HG03342 (cell line): ENCODE measurements at regions not wholly inside any gene's neighbourhood (a gene's known extent, or its start where the extent isn't known, plus 50 kb on each side); places are given as distances from the start of the nearest gene placed in this dataset.

Experiments
- ATAC-seq: cut with Tn5 transposase; IDR thresholded peaks from one replicate; pipeline ENCODE4 v1.9.1; 2021; ENCODE audit warnings: mild to moderate bottlenecking, moderate library complexity; ENCODE audit not compliant: unreplicated experiment

DNA sequence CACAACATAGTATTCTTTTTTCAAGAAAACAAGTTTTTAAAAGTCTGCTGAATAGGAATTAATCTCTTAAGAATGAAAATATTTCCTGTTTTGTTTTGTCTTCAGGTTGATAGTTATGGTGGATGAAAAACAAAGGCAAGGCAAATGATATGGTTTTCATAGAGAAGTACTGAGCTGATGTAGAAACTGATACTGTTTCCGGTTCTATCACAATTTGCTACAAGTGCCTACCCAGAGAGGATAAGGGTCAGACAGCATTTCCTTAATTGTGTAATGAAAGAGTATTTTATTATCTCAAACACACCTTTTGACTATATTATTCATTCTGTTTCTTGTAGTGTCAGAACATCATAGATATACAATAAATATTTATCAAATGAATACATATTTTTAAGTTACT, 836.3 kb downstream of the SQOR start:
- ATAC-seq, result no peak

DNA sequence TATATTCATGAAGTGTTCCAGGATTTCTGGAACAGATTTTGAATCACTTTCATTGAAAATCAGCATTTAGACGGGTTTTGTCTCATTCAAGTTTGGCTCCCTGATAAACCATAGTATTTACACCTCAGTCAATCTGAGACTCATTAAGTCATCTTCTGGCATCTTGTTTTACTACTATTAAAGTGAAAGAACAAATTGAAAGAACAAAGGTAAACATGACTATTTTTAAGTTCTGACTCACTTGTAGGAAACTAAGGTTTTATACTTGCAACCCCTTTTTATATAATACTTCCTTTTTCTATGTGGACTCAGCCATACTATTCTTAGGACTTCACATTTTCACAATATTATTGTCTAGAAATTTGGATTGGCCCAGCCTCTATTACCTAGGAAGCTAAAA, 854.4 kb downstream of the SQOR start:
- no peak for ATAC-seq

DNA sequence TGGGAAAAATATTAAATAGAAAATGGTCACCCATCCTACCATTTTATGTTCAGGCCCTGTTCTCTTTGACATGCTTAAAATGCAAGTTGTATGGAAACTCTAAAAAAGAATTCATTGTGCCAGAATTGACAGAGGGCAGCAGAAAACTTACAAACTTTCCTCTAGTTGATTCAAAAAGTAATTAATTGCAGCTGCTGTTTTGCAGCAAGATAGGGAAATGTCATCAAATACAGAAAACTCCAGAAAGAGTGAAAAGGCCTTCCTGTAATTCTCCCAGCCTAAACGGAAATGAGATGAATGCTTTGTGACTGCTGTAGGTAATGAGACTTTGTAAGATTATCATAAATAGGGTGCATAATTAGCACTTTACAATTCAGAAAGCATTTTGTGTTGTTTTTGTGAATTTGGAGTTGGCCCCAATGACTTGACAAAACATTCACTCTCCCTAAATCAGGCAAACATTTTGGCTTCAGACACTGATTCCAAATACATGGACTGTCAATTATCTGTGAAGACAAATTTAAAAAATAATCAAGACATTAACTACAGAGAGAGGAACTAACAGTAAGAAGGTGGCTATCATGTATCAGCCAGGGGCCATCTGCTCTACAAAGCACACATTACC, 861.8 kb downstream of the SQOR start:
- no peak for ATAC-seq

DNA sequence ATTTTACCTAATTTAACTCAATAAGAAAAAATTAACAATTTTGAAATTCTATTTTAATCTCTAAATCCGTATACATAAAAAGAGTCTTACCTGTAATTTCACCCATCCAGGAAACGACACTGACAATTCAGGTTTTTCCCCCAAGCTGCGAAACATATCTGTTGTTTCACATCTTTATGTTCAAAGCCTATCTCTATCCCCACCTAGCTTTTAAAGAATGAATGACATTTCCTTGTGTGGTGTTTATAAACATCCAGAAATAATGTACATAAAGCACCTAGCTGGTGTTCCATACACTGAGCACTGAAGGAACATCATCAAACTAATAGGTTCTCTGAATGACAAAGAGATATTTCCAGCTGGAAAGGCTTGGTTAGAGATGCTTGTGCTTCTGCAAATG, 867.8 kb downstream of the SQOR start:
- no peak for ATAC-seq

DNA sequence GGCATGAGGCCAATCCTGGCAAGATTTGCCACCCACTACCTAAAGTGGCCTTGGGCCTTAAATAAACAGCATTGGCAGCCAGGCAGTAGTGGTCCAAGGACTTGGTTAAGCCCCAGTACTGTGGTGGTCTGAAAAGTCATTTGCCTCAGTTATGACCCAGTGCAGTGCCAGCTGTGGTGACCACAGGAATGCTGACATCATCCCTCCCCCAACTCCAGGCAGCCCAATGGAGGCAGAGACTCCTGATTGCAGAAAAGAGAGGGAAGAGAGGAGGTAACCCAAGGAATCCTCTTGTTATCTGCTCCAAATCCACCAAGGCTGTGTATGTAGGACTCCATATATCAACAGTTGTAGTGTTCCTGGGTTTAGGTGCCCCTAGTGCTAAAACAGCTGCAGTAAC, 883.6 kb downstream of the SQOR start:
- ATAC-seq, result no peak

GRCh38 chr15:46523701-46524100, 888.9 kb downstream of the SQOR start:
- ATAC-seq, result no peak

DNA sequence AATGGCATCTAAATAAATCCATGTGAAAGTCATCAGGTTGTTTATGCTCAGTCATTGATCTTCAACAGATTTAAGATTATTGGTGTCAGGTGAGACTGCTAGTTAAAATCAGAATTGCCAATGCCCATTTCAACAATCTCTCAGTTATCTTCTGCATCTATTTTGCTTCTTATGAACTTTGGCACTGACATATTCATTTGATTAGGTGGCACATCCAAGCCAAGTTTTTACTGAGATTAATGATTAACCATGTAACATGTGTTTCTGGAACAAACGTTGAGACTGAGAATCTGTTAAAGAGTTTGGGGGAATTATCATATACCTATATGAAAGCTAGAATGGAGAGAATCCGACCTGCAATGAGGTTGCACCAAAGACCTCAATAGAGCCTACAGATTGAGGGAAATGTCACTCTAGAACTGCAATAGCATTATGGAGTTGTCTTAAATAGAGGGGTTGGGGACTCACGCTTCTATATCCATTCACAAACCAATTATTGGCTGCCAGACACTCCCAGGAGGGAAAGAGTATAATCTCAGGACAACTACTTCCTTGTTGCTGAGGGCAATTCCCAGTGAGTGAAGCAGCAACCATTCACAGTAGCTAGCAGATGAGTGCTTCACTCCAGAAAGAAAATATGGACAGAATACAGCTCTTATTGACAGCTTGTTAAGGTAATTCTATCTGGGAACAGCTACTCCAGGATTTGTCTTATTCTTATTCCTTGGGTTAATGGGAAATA, 891.3 kb downstream of the SQOR start:
- no peak for ATAC-seq

- ATAC-seq, result no peak
Observed at GRCh38 chr15:46526726-46527110, 891.9 kb downstream of the SQOR start.

DNA sequence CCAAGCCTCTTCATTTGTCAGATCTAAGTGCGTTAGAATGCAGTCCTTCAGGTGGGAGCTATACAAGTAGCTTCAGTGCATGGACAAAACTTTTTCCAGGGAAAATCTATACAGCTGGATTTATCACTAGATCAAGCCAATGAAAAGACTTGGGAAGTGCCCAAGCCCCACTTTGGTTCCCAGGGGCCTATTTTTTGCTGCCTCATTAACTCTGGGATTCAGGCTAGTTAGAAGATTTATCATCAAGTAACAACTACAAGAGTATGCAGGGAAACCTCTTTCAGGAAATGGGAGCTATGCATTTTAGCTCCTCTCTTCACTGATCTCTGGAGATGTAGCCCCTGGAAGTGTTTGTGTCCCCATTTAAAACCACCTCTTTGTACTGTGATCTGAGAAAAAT, 908.8 kb downstream of the SQOR start:
- no peak for ATAC-seq

DNA sequence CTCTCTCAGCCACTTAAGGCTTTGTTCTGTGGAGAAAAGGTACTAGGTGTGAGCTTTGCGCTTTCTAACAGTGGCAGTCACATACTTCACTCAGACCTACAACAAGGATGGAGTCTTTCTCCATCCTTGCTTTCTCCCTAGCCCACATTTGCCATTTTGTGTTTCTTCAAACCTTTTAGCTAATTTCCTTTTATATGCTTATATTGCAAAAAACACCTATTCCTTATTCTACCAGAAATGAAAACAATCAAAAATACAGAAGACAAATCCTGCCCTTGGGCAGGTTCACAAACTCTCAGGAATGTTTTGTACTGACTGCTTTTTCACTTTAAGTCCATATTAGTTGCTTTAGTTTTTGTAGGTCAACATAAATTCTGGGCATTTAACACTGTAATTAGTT, 914.2 kb downstream of the SQOR start:
- no peak for ATAC-seq

DNA sequence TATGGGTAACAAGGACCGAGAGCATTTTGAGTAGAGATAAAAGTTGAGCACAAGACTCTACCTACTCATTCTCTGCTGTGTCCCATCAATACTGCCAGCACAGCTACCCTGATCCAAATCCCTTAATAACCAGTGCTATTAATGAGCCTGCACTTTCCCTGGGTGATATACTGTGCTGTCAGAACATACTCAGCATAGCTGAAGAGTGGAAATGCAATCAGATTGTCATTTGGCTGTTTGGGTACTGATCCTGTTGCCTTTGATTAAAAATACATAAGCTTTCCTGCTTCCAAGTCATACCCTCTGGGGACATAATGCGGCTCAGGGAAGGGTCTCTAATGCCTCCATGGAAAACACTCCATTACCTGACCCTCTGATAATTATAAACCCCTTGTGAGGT, 917.5 kb downstream of the SQOR start:
- ATAC-seq, result no peak

- ATAC-seq, result no peak
Observed at GRCh38 chr15:46555547-46555946, 920.7 kb downstream of the SQOR start.

- ATAC-seq, result no peak
Observed at GRCh38 chr15:46556010-46556409, 921.2 kb downstream of the SQOR start.

GRCh38 chr15:46556559-46557379, 921.9 kb downstream of the SQOR start:
- no peak for ATAC-seq

DNA sequence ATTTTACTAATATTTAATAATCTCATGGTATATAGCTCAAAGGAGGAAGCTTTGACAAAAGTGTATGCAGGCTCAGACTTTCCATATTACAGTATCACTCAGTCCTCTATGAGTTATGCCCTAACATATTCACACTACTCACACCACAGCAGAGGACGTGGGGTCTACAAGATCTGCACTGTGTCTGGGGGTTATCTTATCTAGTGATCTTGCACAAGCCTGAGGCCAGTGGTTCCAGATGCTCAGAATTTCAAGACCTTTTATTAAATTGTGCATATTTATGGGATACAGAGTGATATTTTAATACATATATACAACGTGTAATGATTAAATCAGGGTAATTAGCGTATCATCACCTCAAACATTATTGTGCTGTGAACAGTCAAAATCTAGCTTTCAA, 933.1 kb downstream of the SQOR start:
- ATAC-seq, result no peak

- ATAC-seq, result no peak
Observed at GRCh38 chr15:46569781-46570180, 935.0 kb downstream of the SQOR start.

DNA sequence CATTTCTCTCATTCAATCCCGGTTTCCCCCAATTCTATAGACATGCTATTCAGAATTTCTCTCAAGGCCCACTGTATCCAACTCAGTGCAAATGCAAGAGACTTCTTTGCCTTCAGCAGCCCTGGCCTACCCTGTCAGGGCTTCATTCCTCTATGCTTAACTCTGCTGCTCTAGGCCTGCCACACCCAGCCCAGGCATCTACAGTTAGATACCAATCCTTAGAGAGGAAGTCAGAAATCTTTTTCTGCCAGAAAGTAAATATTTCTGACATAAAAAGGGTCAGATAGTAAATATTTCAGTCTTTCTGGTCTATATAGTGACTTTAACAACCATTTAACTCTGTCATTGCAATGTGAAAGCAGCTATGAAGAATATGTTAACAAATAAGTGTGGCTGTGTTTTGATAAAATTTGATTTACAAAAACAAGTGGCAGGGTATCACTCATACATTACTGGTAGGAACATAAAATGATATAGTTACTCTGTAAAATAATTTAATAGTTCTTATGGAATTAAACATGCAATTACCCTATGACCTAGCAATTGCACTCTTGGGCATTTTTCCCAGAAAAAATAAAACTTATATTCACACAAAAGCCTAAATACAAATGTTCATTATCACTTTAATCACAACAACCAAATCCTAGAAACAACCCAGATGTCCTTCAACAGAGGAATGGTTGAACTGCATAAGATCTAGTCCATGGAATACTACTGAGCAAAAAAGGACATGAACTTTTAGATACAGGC, 942.0 kb downstream of the SQOR start:
- no peak for ATAC-seq

DNA sequence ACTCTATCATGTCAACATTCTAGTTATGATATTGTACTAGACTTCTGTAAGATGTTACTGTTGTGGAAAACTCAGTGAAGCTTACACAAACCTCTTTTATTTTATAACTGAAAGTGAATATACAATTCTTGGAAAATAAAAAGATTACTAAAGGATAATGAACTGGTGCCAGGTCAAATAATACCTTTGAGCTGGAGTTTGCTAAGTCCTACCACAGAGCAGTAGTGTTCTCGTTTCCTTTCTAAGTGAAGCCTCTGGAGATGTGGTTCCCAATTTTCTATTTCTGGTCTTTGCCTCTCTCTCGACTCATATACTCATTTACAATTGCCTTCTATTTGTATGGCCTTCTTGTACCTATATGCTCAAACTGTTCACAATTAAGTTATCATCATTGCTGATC, 942.9 kb downstream of the SQOR start:
- no peak for ATAC-seq

DNA sequence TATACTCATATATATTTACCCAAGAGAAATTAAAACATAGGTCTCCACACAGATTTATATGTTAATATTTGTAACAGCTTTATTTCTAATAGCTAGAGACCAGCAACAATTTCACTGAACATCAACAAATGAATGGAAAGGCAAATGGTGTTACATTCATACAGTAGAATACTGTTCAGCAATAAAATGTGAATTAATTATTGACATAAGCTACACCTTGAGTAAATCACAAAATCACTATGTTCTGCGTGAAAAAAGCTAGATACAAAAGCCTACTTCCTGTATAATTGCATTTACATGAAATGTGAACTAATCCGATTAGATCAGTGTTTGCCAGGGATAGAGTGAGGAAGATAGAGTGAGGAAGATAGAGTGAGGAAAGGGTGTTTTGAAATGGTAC, 945.7 kb downstream of the SQOR start:
- ATAC-seq, result no peak

- ATAC-seq, result no peak
Observed at GRCh38 chr15:46580924-46581323, 946.1 kb downstream of the SQOR start.

GRCh38 chr15:46589088-46589487, 954.3 kb downstream of the SQOR start:
- no peak for ATAC-seq
